Activated CD8-positive, alpha-beta memory T cell treated with anti-CD3 and anti-CD28 coated beads, Interleukin-2, amount 10 ng/mL, durations not matched to agents 7 days and 5 days (primary cell): ENCODE measurements at regions not wholly inside any gene's neighbourhood (a gene's known extent, or its start where the extent isn't known, plus 50 kb on each side); places are given as distances from the start of the nearest gene placed in this dataset.

Experiments
- ATAC-seq: fragments of 150-1000 bp; cut with Tn5 transposase; one replicate; pipeline ENCODE4 v1.10.0; 2021; ENCODE audit warnings: moderate library complexity
- CTCF ChIA-PET: fragments of 350-600 bp; sonication (Branson Sonifier 250); formaldehyde crosslinking; loops from one replicate; lab custom pipeline; 2021; ENCODE audit warnings: antibody characterized with exemption; lab: Charles Lee
- DNase-seq: peaks from one replicate; pipeline ENCODE4 v3.0.0-alpha.2; 2020
- H3K27ac Mint-ChIP-seq: one replicate; pipeline ENCODE4 v1.8.0; 2021; ENCODE audit warnings: mild to moderate bottlenecking, mixed read lengths
- H3K27me3 Mint-ChIP-seq: one replicate; pipeline ENCODE4 v1.8.0; 2021; ENCODE audit warnings: mixed read lengths
- H3K36me3 Mint-ChIP-seq: one replicate; pipeline ENCODE4 v1.8.0; 2021; ENCODE audit warnings: mild to moderate bottlenecking, mixed read lengths
- H3K4me1 Mint-ChIP-seq: one replicate; pipeline ENCODE4 v1.8.0; 2021; ENCODE audit warnings: mixed read lengths
- H3K4me3 Mint-ChIP-seq: one replicate; pipeline ENCODE4 v1.8.0; 2021; ENCODE audit warnings: mild to moderate bottlenecking, moderate library complexity, mixed read lengths
- H3K9me3 Mint-ChIP-seq: one replicate; pipeline ENCODE4 v1.8.0; 2022; ENCODE audit warnings: low read depth, mixed read lengths

- no peaks in the 10 kb centered on the region for H3K27me3 Mint-ChIP-seq
- H3K4me3 Mint-ChIP-seq, result peak overlapping the region; percentile 38
- no peak for ATAC-seq
- DNase-seq, result no peak
- peak overlapping the region; percentile 93 for H3K27ac Mint-ChIP-seq
- H3K9me3 Mint-ChIP-seq, result peaks cover 11% of the 10 kb centered on the region
- H3K4me1 Mint-ChIP-seq, result peaks cover 31% of the 10 kb centered on the region
- H3K36me3 Mint-ChIP-seq, result peaks cover 28% of the 10 kb centered on the region
- CTCF ChIA-PET, result interaction anchor here (1.4 to 2.7 kb wide), 5 partner anchors 9 to 234 kb away, joined by 3 to 17 read pairs (median 5); partner anchors contain the start of gene SNX18
Measured at GRCh38 chr5:54611290-54611951, 93.9 kb downstream of the SNX18 start.

DNA sequence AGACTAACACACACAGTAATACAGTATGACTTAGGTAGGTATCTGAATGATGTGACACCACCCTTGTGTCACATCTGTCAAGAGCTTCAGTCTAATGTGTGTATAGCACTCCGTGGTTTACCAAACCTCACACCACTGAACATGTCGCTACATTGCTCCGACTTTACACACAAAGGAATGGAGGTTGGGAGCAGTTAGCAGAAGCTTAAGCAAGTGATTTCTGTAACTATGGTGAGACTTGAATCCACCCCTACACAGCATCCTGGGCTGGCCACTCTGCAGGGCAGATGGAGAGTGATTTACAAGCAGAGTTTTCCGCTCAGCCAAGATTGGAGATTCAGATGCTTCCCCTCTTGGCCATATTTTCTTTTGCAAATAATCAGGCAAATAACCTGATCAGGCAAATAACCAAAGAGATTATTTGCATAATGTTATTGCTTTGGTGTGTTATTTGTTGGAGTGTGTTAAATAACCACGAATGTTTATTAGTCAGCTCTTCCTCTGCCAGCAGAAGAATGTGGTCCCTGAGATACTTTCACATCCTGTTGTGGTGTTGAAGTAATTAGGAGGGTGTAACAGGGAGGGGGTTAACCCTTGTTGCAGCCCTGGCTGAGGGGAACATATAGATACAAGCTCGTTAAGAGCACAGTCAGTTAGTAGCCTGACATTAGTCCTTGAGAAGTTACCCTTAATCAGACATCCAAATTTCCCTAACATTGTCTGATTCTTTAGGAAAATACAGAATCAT, 92.8 kb downstream of the SNX18 start:
- Mint-ChIP-seq H3K4me3 (peak overlapping the region; percentile 38), H3K36me3 (peaks cover 30% of the 10 kb centered on the region), H3K27ac (peak overlapping the region; percentile 93), H3K27me3 (no peaks in the 10 kb centered on the region), H3K9me3 (peaks cover 14% of the 10 kb centered on the region), H3K4me1 (peaks cover 31% of the 10 kb centered on the region)
- ATAC-seq, result peak; percentile 92
- DNase-seq, result peak; percentile 87
- CTCF ChIA-PET, result interaction anchor here (0.5 to 2.7 kb wide), 12 partner anchors 8 to 235 kb away, joined by 3 to 17 read pairs (median 4); partner anchors contain the start of gene SNX18

DNA sequence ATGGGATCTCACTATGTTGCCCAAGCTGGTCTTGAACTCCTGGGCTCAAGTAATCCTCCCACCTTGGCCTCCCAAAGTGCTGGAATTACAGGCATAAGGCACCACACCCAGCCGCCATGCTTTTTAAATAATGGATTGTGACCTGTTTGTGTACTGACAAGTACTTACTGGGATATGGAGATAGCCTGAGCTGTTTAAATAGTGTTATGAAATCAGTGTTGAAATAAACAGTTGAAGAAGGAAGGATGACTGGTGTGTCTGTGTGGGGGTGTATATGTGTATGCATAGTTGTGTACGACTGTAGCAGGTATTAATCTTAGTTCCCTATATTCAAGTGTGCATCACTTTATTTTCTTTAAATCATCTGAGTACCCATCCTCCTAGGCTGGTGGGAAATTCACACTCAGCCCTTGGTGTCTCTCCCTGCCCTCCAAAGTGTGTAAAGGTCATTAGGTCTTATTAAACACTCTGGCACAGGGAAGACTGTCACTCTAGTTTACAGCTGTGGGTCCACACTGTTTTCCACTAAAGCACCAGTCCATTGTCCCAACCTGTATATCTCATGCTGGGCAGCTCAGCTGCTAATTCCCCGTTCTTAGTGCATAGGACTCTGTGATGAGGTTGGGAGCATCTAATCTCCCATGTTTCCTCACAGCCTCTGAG, 91.0 kb downstream of the SNX18 start:
- Mint-ChIP-seq H3K27ac (no peak overlapping the region), H3K4me3 (no peak overlapping the region), H3K27me3 (no peaks in the 10 kb centered on the region), H3K36me3 (peaks cover 30% of the 10 kb centered on the region), H3K4me1 (peaks cover 31% of the 10 kb centered on the region), H3K9me3 (peaks cover 14% of the 10 kb centered on the region)
- CTCF ChIA-PET, result no interaction called here
- ATAC-seq (no peak), DNase-seq (no peak)

GRCh38 chr5:54607006-54607405, 89.4 kb downstream of the SNX18 start:
- H3K9me3 Mint-ChIP-seq, result peaks cover 14% of the 10 kb centered on the region
- no peaks in the 10 kb centered on the region for H3K27me3 Mint-ChIP-seq
- H3K36me3 Mint-ChIP-seq, result peaks cover 29% of the 10 kb centered on the region
- ATAC-seq (no peak), DNase-seq (no peak)
- H3K4me3 Mint-ChIP-seq, result no peak overlapping the region
- H3K27ac Mint-ChIP-seq, result no peak overlapping the region
- CTCF ChIA-PET, result no interaction called here
- H3K4me1 Mint-ChIP-seq, result peaks cover 31% of the 10 kb centered on the region

DNA sequence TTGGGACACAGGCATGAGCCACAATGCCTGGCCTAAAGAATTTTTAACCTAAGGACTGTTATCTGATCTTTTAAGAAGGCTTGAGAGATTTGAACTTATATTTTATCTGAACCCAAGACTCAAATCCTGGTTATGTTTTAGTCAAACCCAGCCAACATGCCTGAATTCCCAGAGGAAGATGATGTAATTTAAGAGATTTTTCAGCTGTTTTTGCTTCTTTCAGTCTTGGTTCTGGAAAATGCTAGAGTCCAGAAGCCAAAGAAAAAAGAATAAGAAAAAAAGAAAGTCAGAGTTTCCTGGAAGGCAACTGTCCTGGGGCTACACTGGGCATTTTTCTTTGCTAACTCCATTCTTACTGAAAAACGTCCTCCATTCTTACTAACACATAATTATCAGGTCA, 85.8 kb downstream of the SNX18 start:
- Mint-ChIP-seq H3K4me3 (no peak overlapping the region), H3K36me3 (peaks cover 21% of the 10 kb centered on the region), H3K4me1 (no peaks in the 10 kb centered on the region), H3K27me3 (no peaks in the 10 kb centered on the region), H3K27ac (no peak overlapping the region), H3K9me3 (peaks cover 9% of the 10 kb centered on the region)
- no peak for DNase-seq
- CTCF ChIA-PET, result no interaction called here
- no peak for ATAC-seq

GRCh38 chr5:54602475-54602874, 84.9 kb downstream of the SNX18 start:
- Mint-ChIP-seq H3K9me3 (peaks cover 12% of the 10 kb centered on the region), H3K27ac (no peak overlapping the region), H3K27me3 (peaks cover 2% of the 10 kb centered on the region), H3K4me3 (no peak overlapping the region), H3K4me1 (no peaks in the 10 kb centered on the region), H3K36me3 (peaks cover 28% of the 10 kb centered on the region)
- CTCF ChIA-PET, result interaction anchor here (1.0 kb wide), 1 partner anchor 8 kb away, joined by 3 read pairs; no protein-coding TSS in a partner anchor
- DNase-seq (no peak), ATAC-seq (no peak)

DNA sequence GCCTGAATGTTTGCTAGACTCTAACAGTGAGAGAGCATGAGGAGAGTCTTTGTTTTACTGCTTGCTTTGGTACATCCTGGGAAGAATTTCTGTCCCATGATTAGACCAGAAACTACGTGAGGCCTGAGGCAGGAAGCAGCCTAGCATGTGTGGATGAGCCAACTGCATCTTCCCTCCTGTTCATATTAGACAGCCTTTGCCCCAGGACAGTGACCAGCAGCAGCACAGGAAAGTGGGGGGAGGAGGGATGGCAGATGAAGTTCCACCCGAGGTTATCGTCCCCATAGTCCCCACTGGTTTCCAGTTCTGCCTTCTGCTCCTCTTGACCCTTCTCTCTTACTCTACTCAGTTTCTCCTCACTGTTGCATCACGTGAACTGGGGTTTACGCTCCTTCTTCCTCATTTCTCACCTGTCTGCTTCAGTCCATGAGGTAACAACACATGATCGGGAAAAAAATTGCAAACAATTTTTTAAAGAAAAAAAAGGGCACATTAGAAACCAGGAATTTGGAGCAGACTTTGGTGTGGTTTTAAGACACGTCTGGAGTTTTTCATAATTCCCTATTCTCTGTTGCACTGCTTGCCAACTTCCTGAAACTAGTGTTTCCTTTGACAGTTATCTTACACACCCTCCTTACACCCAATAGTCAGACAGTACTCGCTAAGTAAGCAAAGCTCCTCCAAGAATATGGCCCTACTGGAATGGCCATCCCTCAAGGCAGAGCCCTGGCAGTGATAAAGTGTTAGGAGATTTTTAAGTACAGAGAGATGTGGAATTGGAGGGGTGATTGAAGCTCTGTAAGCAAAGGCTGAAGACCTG, 84.1 kb downstream of the SNX18 start:
- Mint-ChIP-seq H3K9me3 (peaks cover 19% of the 10 kb centered on the region), H3K27me3 (peaks cover 4% of the 10 kb centered on the region), H3K36me3 (peaks cover 34% of the 10 kb centered on the region), H3K4me1 (no peaks in the 10 kb centered on the region), H3K27ac (no peak overlapping the region), H3K4me3 (no peak overlapping the region)
- CTCF ChIA-PET, result interaction anchor here (1.0 kb wide), 1 partner anchor 9 kb away, joined by 3 read pairs; no protein-coding TSS in a partner anchor
- DNase-seq (no peak), ATAC-seq (no peak)
